Psoas muscle (tissue), 7 donors: ENCODE measurements at regions not wholly inside any gene's neighbourhood (a gene's known extent, or its start where the extent isn't known, plus 50 kb on each side); places are given as distances from the start of the nearest gene placed in this dataset.

Experiments
- ATAC-seq, 4 donors: fragments of 200-7000 bp; cut with Tn5 transposase; one replicate each; pipeline ENCODE4 v1.9.1; 2020; ENCODE audit warnings: moderate library complexity in 3 of 4, mild to moderate bottlenecking in 2 of 4
- DNase-seq, 2 donors: peaks; one replicate each; pipeline ENCODE4 v3.0.0-alpha.2; 2020
- H3K27ac ChIP-seq: fragments of 200-600 bp; one replicate; pipeline ENCODE4 v1.8.0; 2022
- H3K27me3 ChIP-seq, 3 donors: fragments of 200-600 bp in 1 of 3; one replicate each; pipeline versions ENCODE4 v1.6.1 to v1.8.0; 2013 to 2022; ENCODE audit warnings: low read length in 2 of 3, mild to moderate bottlenecking in 2 of 3, moderate library complexity in 1 of 3; ENCODE audit not compliant: insufficient read depth in 3 of 3
- H3K36me3 ChIP-seq, 2 donors: fragments of 200-600 bp in 1 of 2; one replicate each; pipeline versions ENCODE4 v1.6.1 to v1.8.0; 2013 to 2022; ENCODE audit warnings: low read depth in 1 of 2, mild to moderate bottlenecking in 1 of 2, moderate library complexity in 1 of 2; ENCODE audit not compliant: insufficient read depth in 1 of 2
- H3K4me1 ChIP-seq: fragments of 200-600 bp; one replicate; pipeline ENCODE4 v1.8.0; 2022
- H3K4me3 ChIP-seq: fragments of 200-600 bp; one replicate; pipeline ENCODE4 v1.8.0; 2022; ENCODE audit warnings: mild to moderate bottlenecking
- H3K9me3 ChIP-seq: fragments of 200-600 bp; one replicate; pipeline ENCODE4 v1.8.0; 2022
- WGBS, 3 donors: extraction: QIAGEN DNeasy Blood & Tissue Kit; methylation state at CpG; one replicate each; pipeline versions ENCODE4 v1.1.6 to v1.1.7; 2013; 5-methylcytosine and 5-hydroxymethylcytosine counted together
- intact Hi-C, 2 donors: fragments of 100-400 bp; cut with DNase I; formaldehyde crosslinking; loops; one replicate each; pipeline versions ENCODE4 v1.11.0 to v1.14.2; 2022
- TF ChIP-seq, protein P1 (sequence below): fragments of 200-600 bp; IDR thresholded peaks from one replicate; pipeline ENCODE4 v1.8.0; 2022; ENCODE audit warnings: antibody characterized with exemption
- donor health status: healthy with polysubstance abuse.
- donor health status: DM: no; HTN: no; CAD: no; lungs with moderate emphysema.
- donor health status: Bipolar disorder and iron deficiency.
- donor health status: healthy.
- donor health status: DM: yes; HTN: yes; CAD: no.
- donor health status: DM: no; HTN: no; CAD: no.
- donor health status: DM: yes; HTN: yes; CAD: no.

- Histone ChIP-seq H3K27me3 (peaks cover 0 to 2% (median 0%) of the 10 kb centered on the region in 3 donors), H3K36me3 (no peaks in the 10 kb centered on the region), H3K4me3 (no peak overlapping the region), H3K27ac (no peak overlapping the region), H3K4me1 (no peaks in the 10 kb centered on the region), H3K9me3 (no peaks in the 10 kb centered on the region)
- ATAC-seq (no peak), DNase-seq (no peak)
- WGBS, 3 donors: 83 to 90% (median 89%) methylated on average over 1 of the region's 1 CpG
- TF ChIP-seq, protein P1, sequence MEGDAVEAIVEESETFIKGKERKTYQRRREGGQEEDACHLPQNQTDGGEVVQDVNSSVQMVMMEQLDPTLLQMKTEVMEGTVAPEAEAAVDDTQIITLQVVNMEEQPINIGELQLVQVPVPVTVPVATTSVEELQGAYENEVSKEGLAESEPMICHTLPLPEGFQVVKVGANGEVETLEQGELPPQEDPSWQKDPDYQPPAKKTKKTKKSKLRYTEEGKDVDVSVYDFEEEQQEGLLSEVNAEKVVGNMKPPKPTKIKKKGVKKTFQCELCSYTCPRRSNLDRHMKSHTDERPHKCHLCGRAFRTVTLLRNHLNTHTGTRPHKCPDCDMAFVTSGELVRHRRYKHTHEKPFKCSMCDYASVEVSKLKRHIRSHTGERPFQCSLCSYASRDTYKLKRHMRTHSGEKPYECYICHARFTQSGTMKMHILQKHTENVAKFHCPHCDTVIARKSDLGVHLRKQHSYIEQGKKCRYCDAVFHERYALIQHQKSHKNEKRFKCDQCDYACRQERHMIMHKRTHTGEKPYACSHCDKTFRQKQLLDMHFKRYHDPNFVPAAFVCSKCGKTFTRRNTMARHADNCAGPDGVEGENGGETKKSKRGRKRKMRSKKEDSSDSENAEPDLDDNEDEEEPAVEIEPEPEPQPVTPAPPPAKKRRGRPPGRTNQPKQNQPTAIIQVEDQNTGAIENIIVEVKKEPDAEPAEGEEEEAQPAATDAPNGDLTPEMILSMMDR: no peak
- intact Hi-C loops: loop anchor here (10.0 kb wide), 3 partner anchors 501 to 1431 kb away; no protein-coding TSS in a partner anchor
Measured at GRCh38 chr15:97755726-97756125, 204.8 kb upstream of the ARRDC4 start.

DNA sequence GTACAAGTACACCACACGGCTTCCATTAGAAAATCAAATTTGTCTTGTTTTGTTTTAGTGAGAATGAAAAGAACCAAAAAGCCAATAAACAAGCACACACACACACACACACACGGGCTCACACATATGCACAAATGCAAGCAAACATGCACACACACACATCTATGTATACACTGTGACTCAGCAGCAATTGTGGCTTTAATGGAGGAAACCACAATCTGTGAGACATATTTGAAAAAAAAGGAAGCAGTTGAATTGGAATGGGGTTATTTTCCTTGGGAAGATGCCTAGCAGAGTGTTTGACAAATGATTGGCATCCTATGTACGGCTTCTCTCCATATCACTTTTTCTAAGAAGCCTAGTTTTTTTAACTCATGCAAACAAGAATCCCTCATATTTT lies 201.1 kb upstream of the ARRDC4 start:
- Histone ChIP-seq H3K36me3 (no peaks in the 10 kb centered on the region), H3K4me3 (no peak overlapping the region), H3K27me3 (peaks cover 0 to 2% (median 0%) of the 10 kb centered on the region in 3 donors), H3K4me1 (no peaks in the 10 kb centered on the region), H3K9me3 (no peaks in the 10 kb centered on the region), H3K27ac (no peak overlapping the region)
- intact Hi-C loops: loop anchor here (10.0 kb wide), 3 partner anchors 505 to 1435 kb away; no protein-coding TSS in a partner anchor
- TF ChIP-seq, protein P1: no peak
- DNase-seq (no peak), ATAC-seq (no peak)
- 79 to 84% (median 81%) methylated on average over 3 of the region's 3 CpGs for WGBS, 3 donors

GRCh38 chr15:97761110-97761509 lies 199.4 kb upstream of the ARRDC4 start:
- DNase-seq (no peak), ATAC-seq (no peak)
- Histone ChIP-seq H3K27me3 (peaks cover 0 to 2% (median 1%) of the 10 kb centered on the region in 3 donors), H3K36me3 (no peaks in the 10 kb centered on the region), H3K9me3 (no peaks in the 10 kb centered on the region), H3K4me3 (no peak overlapping the region), H3K4me1 (no peaks in the 10 kb centered on the region), H3K27ac (no peak overlapping the region)
- TF ChIP-seq, protein P1: no peak
- 24 to 40% (median 37%) methylated on average over 5 of the region's 5 CpGs for WGBS, 3 donors
- intact Hi-C loops: no loop called here

DNA sequence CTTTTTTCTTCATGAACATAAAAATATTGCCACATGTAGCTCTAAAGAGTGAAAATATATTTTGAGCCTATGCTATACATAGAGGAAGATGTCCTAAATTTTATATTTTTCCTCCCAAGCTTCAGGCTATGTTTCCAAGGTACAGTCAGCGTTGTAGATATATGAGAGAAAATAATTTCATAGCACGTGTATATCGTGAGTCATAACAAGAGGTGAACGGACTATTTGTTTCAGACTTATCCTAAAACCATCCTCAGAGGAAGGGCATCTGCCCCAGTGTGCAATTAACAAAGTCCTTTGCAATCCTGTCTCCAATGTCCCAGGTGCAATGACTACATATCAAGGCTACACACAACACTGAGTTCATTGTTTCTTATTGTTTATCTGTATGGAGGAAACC lies 177.3 kb upstream of the ARRDC4 start:
- H3K4me3 ChIP-seq: no peak overlapping the region
- TF ChIP-seq, protein P1: no peak
- no peaks in the 10 kb centered on the region for H3K9me3 ChIP-seq
- H3K27me3 ChIP-seq: no peaks in the 10 kb centered on the region
- 68 to 76% (median 73%) methylated on average over 4 of the region's 4 CpGs for WGBS, 3 donors
- intact Hi-C loops: no loop called here
- ATAC-seq (no peak), DNase-seq (no peak)
- H3K4me1 ChIP-seq: no peaks in the 10 kb centered on the region
- H3K27ac ChIP-seq: no peak overlapping the region
- H3K36me3 ChIP-seq: no peaks in the 10 kb centered on the region

DNA sequence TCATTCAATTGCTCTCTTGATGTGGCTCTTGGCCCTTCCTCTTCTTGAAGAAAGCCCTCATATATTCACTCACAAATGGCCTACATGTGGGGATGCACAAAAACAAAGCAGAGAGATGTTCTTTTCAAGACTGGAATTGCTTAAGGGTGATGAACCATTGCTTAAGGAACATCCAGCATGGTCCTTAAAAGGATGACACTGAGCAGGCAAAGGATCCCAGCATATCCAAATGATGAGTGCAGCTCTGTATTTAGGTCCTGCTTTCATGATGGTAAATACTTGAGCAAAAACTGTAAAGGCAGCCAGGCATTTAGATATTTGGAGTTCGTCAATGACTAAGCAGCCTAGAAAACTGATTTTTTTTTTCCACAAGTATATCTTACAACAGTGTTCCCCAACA lies 173.8 kb upstream of the ARRDC4 start:
- TF ChIP-seq, protein P1: no peak
- Histone ChIP-seq H3K27me3 (no peaks in the 10 kb centered on the region), H3K36me3 (no peaks in the 10 kb centered on the region), H3K4me1 (no peaks in the 10 kb centered on the region), H3K27ac (no peak overlapping the region), H3K4me3 (no peak overlapping the region), H3K9me3 (no peaks in the 10 kb centered on the region)
- DNase-seq (no peak), ATAC-seq (no peak)
- intact Hi-C loops: no loop called here
- WGBS, 3 donors: 87 to 95% (median 92%) methylated on average over 1 of the region's 1 CpG
